ENCODE measurements at regions not wholly inside any gene's neighbourhood (a gene's known extent, or its start where the extent isn't known, plus 50 kb on each side); places are given as distances from the start of the nearest gene placed in this dataset.
"Not testable (repeated sequence)": the region's sequence is repeated elsewhere in the genome, so short reads cannot be mapped to it uniquely, and the experiment has no call there.

DNA sequence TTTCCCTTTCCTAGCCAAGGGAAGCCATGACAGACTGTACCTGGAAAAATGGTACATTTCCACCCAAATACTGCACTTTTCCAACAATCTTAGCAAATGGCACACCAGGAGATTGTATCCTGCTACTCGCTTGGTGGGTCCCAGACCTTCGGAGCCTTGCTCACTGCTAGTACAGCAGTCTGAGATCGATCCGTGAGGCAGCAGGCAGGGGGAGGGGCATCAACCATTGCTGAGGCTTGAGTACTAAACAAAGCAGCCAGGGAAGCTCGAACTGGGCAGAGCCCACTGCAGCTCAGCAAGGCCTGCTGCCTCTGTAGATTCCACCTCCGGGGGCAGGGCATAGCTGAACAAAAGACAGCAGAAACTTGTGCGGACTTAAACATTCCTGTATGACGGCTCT, 218.8 kb downstream of the LRIG3 start:
- DNase-seq (ENCODE audit: extremely low read depth, insufficient read length) = no peak
- H3K4me3 ChIP-seq (replicated peaks; ENCODE audit: low read depth, low read length) = no peak overlapping the region
- no peaks in the 10 kb centered on the region for H3K36me3 ChIP-seq (ENCODE audit: control insufficient read depth, insufficient read depth, low read length)
- H3K27me3 ChIP-seq (replicated peaks; ENCODE audit: control insufficient read depth, insufficient read depth, low read length) = no peaks in the 10 kb centered on the region
- TF ChIP-seq, protein P1, sequence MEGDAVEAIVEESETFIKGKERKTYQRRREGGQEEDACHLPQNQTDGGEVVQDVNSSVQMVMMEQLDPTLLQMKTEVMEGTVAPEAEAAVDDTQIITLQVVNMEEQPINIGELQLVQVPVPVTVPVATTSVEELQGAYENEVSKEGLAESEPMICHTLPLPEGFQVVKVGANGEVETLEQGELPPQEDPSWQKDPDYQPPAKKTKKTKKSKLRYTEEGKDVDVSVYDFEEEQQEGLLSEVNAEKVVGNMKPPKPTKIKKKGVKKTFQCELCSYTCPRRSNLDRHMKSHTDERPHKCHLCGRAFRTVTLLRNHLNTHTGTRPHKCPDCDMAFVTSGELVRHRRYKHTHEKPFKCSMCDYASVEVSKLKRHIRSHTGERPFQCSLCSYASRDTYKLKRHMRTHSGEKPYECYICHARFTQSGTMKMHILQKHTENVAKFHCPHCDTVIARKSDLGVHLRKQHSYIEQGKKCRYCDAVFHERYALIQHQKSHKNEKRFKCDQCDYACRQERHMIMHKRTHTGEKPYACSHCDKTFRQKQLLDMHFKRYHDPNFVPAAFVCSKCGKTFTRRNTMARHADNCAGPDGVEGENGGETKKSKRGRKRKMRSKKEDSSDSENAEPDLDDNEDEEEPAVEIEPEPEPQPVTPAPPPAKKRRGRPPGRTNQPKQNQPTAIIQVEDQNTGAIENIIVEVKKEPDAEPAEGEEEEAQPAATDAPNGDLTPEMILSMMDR (IDR thresholded peaks at IDR 0.05; ENCODE audit: insufficient read depth, low read length, poor library complexity, severe bottlenecking) = no peak

GRCh38 chr12:58703866-58704265, 216.4 kb downstream of the LRIG3 start:
- TF ChIP-seq, protein P1 (IDR thresholded peaks at IDR 0.05; ENCODE audit: insufficient read depth, low read length, poor library complexity, severe bottlenecking) = no peak

DNA sequence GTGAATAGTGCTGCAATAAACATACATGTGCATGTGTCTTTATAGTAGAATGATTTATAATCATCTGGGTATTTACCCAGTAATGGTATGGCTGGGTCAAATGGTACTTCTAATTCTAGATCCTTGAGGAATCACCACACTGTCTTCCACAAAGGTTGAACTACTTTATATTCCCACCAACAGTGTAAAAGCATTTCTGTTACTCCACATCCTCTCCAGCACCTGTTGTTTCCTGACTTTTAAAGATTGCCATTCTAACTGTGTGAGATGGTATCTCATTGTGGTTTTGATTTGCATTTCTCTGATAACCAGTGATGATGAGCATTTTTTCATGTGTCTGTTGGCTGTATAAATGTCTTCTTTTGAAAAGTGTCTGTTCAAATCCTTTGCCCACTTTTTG, 215.5 kb downstream of the LRIG3 start:
- H3K36me3 ChIP-seq (ENCODE audit: control insufficient read depth, insufficient read depth, low read length); H3K27me3 ChIP-seq (replicated peaks; ENCODE audit: control insufficient read depth, insufficient read depth, low read length); H3K4me3 ChIP-seq (replicated peaks; ENCODE audit: low read depth, low read length); DNase-seq (ENCODE audit: extremely low read depth, insufficient read length): not testable (repeated sequence)

More at GRCh38 chr12:58703866-58704265, 216.4 kb downstream of the LRIG3 start:
- no peak overlapping the region for H3K4me3 ChIP-seq (replicated peaks; ENCODE audit: low read depth, low read length)
- no peaks in the 10 kb centered on the region for H3K27me3 ChIP-seq (replicated peaks; ENCODE audit: control insufficient read depth, insufficient read depth, low read length)
- no peak for DNase-seq (ENCODE audit: extremely low read depth, insufficient read length)
- H3K36me3 ChIP-seq (ENCODE audit: control insufficient read depth, insufficient read depth, low read length) = no peaks in the 10 kb centered on the region

DNA sequence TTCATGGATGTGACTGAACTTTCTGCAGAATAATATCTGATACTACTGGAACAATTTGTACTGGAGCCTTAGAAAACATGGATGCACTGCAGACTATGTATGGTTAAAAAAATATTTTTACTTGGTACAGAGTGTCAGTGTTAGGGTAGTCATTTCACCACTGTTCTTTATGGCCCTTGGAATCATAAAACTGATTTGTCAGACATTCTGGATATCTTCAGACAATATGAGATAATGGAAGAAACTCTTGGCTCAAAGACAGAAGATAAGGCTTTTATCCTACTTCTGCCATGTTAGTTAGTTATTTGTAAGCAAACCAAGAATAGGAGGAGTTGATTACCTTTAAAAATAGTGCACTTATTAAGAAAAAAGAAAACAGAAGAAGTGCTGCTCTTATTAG, 209.4 kb downstream of the LRIG3 start:
- no peak for DNase-seq (ENCODE audit: extremely low read depth, insufficient read length)
- TF ChIP-seq, protein P1 (IDR thresholded peaks at IDR 0.05; ENCODE audit: insufficient read depth, low read length, poor library complexity, severe bottlenecking) = no peak
- Histone ChIP-seq H3K4me3 (replicated peaks; ENCODE audit: low read depth, low read length) (no peak overlapping the region), H3K36me3 (ENCODE audit: control insufficient read depth, insufficient read depth, low read length) (no peaks in the 10 kb centered on the region), H3K27me3 (replicated peaks; ENCODE audit: control insufficient read depth, insufficient read depth, low read length) (no peaks in the 10 kb centered on the region)

DNA sequence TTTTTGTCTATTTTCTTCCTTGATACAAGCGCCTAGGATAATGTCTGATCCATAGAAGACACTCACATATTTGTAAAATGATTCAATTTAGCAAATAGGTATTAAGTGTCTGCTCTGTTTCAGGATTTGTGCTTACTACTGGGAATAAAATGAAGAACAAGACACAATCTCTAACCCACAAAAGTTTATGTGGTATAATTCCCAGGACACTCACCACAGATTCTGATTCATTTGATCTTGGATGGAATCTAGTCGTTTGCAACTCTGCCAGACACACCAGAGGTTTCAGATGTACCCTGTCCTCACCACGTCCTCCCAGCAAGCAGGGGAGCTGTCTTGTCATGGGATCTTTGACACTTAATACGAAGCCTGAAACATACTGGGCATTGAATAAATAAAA, 208.3 kb downstream of the LRIG3 start:
- H3K36me3 ChIP-seq (ENCODE audit: control insufficient read depth, insufficient read depth, low read length) = no peaks in the 10 kb centered on the region
- DNase-seq (ENCODE audit: extremely low read depth, insufficient read length) = no peak
- no peaks in the 10 kb centered on the region for H3K27me3 ChIP-seq (replicated peaks; ENCODE audit: control insufficient read depth, insufficient read depth, low read length)
- no peak overlapping the region for H3K4me3 ChIP-seq (replicated peaks; ENCODE audit: low read depth, low read length)
- TF ChIP-seq, protein P1 (IDR thresholded peaks at IDR 0.05; ENCODE audit: insufficient read depth, low read length, poor library complexity, severe bottlenecking) = no peak

DNA sequence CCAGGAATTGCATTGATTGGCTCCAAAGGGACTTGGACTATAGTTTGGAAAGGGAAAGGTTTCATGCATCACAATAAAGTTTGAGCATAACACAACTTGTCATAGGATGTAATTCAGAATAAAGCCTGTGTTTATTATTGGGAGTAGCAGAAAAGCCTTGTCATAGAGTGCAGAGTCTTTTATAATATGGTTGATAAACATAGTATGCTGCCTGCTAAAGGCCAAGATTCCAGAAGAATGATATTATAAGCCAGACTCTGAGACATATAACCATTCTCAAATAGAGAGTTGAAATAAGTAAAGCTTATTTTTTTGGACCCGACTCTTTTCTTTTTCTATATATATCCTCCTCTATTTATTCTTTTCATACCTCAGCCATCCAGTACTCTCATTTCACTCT, 207.3 kb downstream of the LRIG3 start:
- no peak overlapping the region for H3K4me3 ChIP-seq (replicated peaks; ENCODE audit: low read depth, low read length)
- TF ChIP-seq, protein P1 (IDR thresholded peaks at IDR 0.05; ENCODE audit: insufficient read depth, low read length, poor library complexity, severe bottlenecking) = no peak
- no peaks in the 10 kb centered on the region for H3K36me3 ChIP-seq (ENCODE audit: control insufficient read depth, insufficient read depth, low read length)
- no peak for DNase-seq (ENCODE audit: extremely low read depth, insufficient read length)
- no peaks in the 10 kb centered on the region for H3K27me3 ChIP-seq (replicated peaks; ENCODE audit: control insufficient read depth, insufficient read depth, low read length)

Measured in GM06990 (cell line).